Neural cell (in vitro differentiated cells): ENCODE measurements at regions not wholly inside any gene's neighbourhood (a gene's known extent, or its start where the extent isn't known, plus 50 kb on each side); places are given as distances from the start of the nearest gene placed in this dataset.

Experiments
- H2AFZ ChIP-seq: fragments of 200-600, 300-800 bp; sonication (generic), shearing (Covaris generic); 2 replicates; pipeline ENCODE4 v1.6.0; 2014; ENCODE audit warnings: low read depth, mild to moderate bottlenecking, antibody characterized with exemption, low read length, moderate library complexity
- H3F3A ChIP-seq: fragments of 200-600 bp; shearing (Covaris generic); 2 replicates; pipeline ENCODE4 v1.6.1; 2016; ENCODE audit warnings: mild to moderate bottlenecking, moderate library complexity, mixed read lengths, antibody characterized with exemption, low read length; ENCODE audit not compliant: insufficient read depth, poor library complexity, severe bottlenecking
- H3K27ac ChIP-seq: fragments of 200-600, 300-800 bp; sonication (generic), shearing (Covaris generic); 2 replicates; pipeline ENCODE4 v1.5.1; 2014; ENCODE audit warnings: mild to moderate bottlenecking, low read length, moderate library complexity
- H3K27me3 ChIP-seq: fragments of 300-800, 200-600 bp; sonication (generic), shearing (Covaris generic); 2 replicates; pipeline ENCODE4 v1.6.0; 2014; ENCODE audit warnings: mild to moderate bottlenecking, low read depth, low read length, moderate library complexity; ENCODE audit not compliant: insufficient read depth
- H3K36me3 ChIP-seq: fragments of 300-800, 200-600 bp; sonication (generic), shearing (Covaris generic); 2 replicates; pipeline ENCODE4 v1.5.1; 2014; ENCODE audit warnings: mild to moderate bottlenecking, antibody characterized with exemption, low read length, moderate library complexity; ENCODE audit not compliant: insufficient read depth
- H3K4me2 ChIP-seq: fragments of 300-800, 200-600 bp; sonication (generic), shearing (Covaris generic); 2 replicates; pipeline ENCODE4 v1.6.0; 2014; ENCODE audit warnings: mild to moderate bottlenecking, low read length
- H3K4me3 ChIP-seq: fragments of 300-800, 200-600 bp; sonication (generic), shearing (Covaris generic); 2 replicates; pipeline ENCODE4 v1.5.1; 2014; ENCODE audit warnings: mild to moderate bottlenecking, low read length, moderate library complexity
- H3K79me2 ChIP-seq: fragments of 200-600 bp; shearing (Covaris generic); replicated peaks from 2 replicates; pipeline ENCODE4 v1.6.0; 2014; ENCODE audit warnings: mild to moderate bottlenecking, low read length, moderate library complexity; ENCODE audit not compliant: insufficient read depth
- H3K9ac ChIP-seq: fragments of 300-800, 200-600 bp; sonication (generic), shearing (Covaris generic); 2 replicates; pipeline ENCODE4 v1.6.1; 2016; ENCODE audit warnings: mild to moderate bottlenecking, low read length, mixed read lengths
- H3K9me2 ChIP-seq: fragments of 200-600 bp; shearing (Covaris generic); 2 replicates; pipeline ENCODE4 v1.6.1; 2016; ENCODE audit warnings: mild to moderate bottlenecking, low read length, mixed read lengths; ENCODE audit not compliant: insufficient read depth
- H3K9me3 ChIP-seq: fragments of 200-600, 300-800 bp; sonication (generic), shearing (Covaris generic); 2 replicates; pipeline ENCODE4 v1.6.1; 2016; ENCODE audit warnings: mild to moderate bottlenecking, mixed run types, low read length, moderate library complexity, mixed read lengths
- H4K20me1 ChIP-seq: fragments of 200-600 bp; shearing (Covaris generic); 2 replicates; pipeline ENCODE4 v1.6.1; 2016; ENCODE audit warnings: mild to moderate bottlenecking, mixed run types; ENCODE audit not compliant: insufficient read depth
- EP300 ChIP-seq: fragments of 450-650 bp; conservative IDR thresholded peaks from 2 replicates; pipeline ENCODE4 v1.6.1; 2014; ENCODE audit warnings: antibody characterized with exemption, mild to moderate bottlenecking, moderate library complexity; ENCODE audit not compliant: poor library complexity, severe bottlenecking
- EZH2 ChIP-seq: fragments of 200-600, 300-800 bp; shearing (Covaris generic), sonication (generic); IDR thresholded peaks from 2 replicates; pipeline ENCODE4 v1.6.1; 2014; ENCODE audit warnings: antibody characterized with exemption, low read length, borderline replicate concordance, mild to moderate bottlenecking; ENCODE audit not compliant: insufficient read depth, poor library complexity, severe bottlenecking
- MXI1 ChIP-seq: fragments of 450-650 bp; conservative IDR thresholded peaks from 2 replicates; pipeline ENCODE4 v1.6.1; 2014; ENCODE audit warnings: antibody characterized with exemption, mild to moderate bottlenecking; ENCODE audit not compliant: poor library complexity, severe bottlenecking
- RAD21 ChIP-seq: fragments of 450-650 bp; conservative IDR thresholded peaks from 2 replicates; pipeline ENCODE4 v1.6.1; 2014; ENCODE audit warnings: antibody characterized with exemption, mild to moderate bottlenecking, moderate library complexity
- SMC3 ChIP-seq: fragments of 450-650 bp; conservative IDR thresholded peaks from 2 replicates; pipeline ENCODE4 v1.6.1; 2014; ENCODE audit warnings: antibody characterized with exemption, mild to moderate bottlenecking, moderate library complexity; ENCODE audit not compliant: poor library complexity
- TAF1 ChIP-seq: IDR thresholded peaks from 2 replicates; pipeline ENCODE4 v1.6.1; 2012; ENCODE audit warnings: low read depth
- TF ChIP-seq, protein P1 (sequence below): IDR thresholded peaks from 2 replicates; pipeline ENCODE4 v1.6.1; 2012; ENCODE audit warnings: borderline replicate concordance

DNA sequence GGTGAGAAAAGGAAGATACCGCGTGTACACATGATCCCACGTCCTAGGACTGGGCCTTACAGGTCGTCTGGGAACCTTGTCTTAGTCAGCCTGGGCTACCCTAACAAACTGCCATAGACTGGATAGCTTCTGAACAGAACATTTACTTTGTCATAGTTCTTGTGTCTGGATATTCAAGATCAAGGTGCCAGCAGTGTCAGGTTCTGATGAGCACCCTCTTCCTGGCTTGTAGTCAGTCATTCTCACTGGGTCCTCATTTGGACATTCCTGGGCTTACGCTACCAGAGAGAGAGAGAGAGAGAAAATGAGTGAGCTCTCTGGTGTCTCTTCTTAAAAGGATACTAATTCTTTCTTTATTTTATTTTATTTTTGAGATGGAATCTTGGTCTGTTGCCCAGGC is 685.8 kb upstream of the RBFOX1 start:
- no peaks in the 10 kb centered on the region for H4K20me1 ChIP-seq
- no peak overlapping the region for H3K4me2 ChIP-seq
- no peaks in the 10 kb centered on the region for H3K36me3 ChIP-seq
- TF ChIP-seq EZH2, result no peak
- TF ChIP-seq RAD21, result no peak
- H3F3A ChIP-seq, result no peaks in the 10 kb centered on the region
- H3K4me3 ChIP-seq, result no peak overlapping the region
- H3K9me2 ChIP-seq, result no peaks in the 10 kb centered on the region
- no peaks in the 10 kb centered on the region for H3K79me2 ChIP-seq
- H2AFZ ChIP-seq, result no peak overlapping the region
- no peaks in the 10 kb centered on the region for H3K27me3 ChIP-seq
- H3K9ac ChIP-seq, result no peak overlapping the region
- no peak overlapping the region for H3K27ac ChIP-seq
- H3K9me3 ChIP-seq, result no peaks in the 10 kb centered on the region

DNA sequence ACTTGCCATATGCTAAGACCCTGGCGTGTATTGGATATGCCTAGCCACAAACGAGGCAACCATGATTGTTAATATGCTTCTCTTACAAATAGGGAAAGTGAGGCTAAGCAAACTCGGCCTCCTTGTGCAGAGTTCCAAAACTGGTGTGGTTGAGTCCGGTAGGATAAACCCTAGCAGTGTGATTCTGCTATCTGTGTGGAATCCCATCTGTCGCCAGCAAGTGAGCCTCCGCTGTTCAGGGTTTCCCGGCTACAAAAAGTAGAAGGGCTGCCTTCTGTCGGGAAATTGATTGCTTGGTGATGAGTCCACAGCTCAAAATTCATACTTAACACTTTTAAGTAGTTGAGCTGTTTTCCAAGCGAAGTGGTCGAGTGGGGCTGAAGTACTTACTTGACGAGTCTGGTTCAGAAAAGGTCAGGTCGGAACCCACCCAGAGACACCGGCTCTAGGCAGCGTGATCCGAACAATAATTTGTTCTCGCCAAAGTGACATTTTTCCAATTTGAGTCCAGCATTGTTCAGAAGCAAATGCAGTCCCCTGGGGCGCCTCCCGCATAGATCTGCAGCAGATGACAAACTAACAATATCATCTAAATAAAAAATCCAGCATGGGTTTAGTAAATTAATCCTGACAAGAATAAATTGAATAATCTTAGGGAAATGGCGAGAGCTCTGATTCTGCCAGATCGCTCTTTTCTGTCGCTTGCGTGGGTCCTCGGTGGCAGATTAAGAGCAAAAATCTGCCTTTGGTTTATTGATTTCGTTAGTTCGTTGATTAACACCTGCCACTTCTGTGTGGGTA is 686.7 kb upstream of the RBFOX1 start:
- Histone ChIP-seq H3K4me3 (no peak overlapping the region), H3F3A (no peaks in the 10 kb centered on the region), H3K27ac (no peak overlapping the region), H3K4me2 (no peak overlapping the region), H3K27me3 (no peaks in the 10 kb centered on the region), H3K9me3 (no peaks in the 10 kb centered on the region), H3K36me3 (no peaks in the 10 kb centered on the region), H3K79me2 (no peaks in the 10 kb centered on the region), H2AFZ (no peak overlapping the region), H4K20me1 (no peaks in the 10 kb centered on the region), H3K9ac (no peak overlapping the region), H3K9me2 (no peaks in the 10 kb centered on the region)
- TF ChIP-seq MXI1 (no peak), RAD21 (no peak), TAF1 (no peak), SMC3 (no peak)
- TF ChIP-seq, protein P1, sequence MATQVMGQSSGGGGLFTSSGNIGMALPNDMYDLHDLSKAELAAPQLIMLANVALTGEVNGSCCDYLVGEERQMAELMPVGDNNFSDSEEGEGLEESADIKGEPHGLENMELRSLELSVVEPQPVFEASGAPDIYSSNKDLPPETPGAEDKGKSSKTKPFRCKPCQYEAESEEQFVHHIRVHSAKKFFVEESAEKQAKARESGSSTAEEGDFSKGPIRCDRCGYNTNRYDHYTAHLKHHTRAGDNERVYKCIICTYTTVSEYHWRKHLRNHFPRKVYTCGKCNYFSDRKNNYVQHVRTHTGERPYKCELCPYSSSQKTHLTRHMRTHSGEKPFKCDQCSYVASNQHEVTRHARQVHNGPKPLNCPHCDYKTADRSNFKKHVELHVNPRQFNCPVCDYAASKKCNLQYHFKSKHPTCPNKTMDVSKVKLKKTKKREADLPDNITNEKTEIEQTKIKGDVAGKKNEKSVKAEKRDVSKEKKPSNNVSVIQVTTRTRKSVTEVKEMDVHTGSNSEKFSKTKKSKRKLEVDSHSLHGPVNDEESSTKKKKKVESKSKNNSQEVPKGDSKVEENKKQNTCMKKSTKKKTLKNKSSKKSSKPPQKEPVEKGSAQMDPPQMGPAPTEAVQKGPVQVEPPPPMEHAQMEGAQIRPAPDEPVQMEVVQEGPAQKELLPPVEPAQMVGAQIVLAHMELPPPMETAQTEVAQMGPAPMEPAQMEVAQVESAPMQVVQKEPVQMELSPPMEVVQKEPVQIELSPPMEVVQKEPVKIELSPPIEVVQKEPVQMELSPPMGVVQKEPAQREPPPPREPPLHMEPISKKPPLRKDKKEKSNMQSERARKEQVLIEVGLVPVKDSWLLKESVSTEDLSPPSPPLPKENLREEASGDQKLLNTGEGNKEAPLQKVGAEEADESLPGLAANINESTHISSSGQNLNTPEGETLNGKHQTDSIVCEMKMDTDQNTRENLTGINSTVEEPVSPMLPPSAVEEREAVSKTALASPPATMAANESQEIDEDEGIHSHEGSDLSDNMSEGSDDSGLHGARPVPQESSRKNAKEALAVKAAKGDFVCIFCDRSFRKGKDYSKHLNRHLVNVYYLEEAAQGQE, result no peak

DNA sequence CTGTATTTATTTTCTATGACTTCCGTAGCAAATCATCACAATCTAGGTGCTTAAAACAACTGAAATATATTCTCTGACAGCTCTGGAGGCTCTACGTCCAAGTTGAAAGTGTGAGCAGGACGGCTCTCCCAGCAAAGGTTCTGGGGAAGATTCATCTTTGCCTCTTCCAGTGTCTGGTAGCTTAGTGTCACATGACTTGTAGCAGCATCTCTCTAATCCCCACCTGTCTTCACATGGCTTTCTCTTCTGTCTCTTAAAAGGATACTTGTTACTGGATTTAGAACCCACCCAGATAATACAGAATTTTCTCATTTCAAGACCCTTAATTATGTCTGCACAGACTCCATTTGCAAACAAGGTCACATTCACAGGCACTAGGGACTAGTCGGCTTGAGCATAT is 687.7 kb upstream of the RBFOX1 start:
- Histone ChIP-seq H3K36me3 (no peaks in the 10 kb centered on the region), H3K4me2 (no peak overlapping the region), H3F3A (no peaks in the 10 kb centered on the region), H4K20me1 (no peaks in the 10 kb centered on the region), H3K27me3 (no peaks in the 10 kb centered on the region), H3K9me2 (no peaks in the 10 kb centered on the region), H3K27ac (no peak overlapping the region), H3K79me2 (no peaks in the 10 kb centered on the region), H3K4me3 (no peak overlapping the region), H3K9me3 (no peaks in the 10 kb centered on the region), H2AFZ (no peak overlapping the region), H3K9ac (no peak overlapping the region)
- TF ChIP-seq EP300, result no peak
- TF ChIP-seq TAF1, result no peak
